ENCODE measurements at regions not wholly inside any gene's neighbourhood (a gene's known extent, or its start where the extent isn't known, plus 50 kb on each side); places are given as distances from the start of the nearest gene placed in this dataset.

- in situ Hi-C loops (cut with MboI; ENCODE audit: low sequenced_read_pairs): no loop called here
These were observed 381.4 kb downstream of the ACTL7B start for GRCh38 chr9:108474356-108474755.

DNA sequence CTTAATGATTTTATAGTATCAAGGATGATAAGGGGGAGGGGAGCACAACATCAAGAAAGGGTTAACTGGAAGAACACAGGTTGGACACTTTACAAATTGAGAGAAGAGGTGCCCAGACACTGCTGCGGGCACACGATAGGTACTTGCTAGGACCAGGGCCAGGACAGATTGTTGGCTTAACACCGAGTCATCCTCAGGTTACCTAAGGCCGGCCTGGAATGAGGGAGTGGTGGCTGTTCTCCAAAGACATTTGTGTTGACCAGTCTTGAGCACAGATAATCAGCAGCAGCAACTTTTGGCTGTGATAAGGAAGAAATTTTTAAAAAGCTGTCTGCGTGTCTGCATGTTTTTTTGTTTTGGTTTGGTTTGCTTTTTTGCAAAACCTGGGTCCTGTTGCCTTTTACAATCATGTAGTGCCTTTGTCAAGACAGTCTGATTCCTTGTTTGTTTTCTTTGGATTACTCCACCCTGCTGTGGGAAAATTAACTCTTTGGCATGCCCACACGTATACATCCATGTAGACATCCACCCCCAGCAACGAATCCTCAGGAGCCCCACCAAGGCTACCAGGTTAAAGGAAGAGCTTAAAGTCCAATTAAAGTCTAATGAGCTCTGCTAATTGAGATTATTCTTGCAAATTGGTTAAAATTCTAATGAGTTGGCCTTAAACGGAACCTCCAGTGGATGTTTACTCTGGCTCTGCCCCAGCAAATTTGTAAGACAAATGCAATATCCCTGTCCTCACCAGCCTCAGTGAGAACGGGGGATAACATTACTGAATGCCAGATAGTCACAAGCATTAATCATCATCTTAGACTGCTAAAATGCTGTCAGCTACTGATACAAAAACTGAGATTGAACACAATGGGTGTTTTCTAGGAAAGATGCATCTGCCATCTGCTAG, 382.3 kb downstream of the ACTL7B start:
- in situ Hi-C loops (cut with MboI; ENCODE audit: low sequenced_read_pairs): no loop called here

GRCh38 chr9:108469654-108470053, 386.1 kb downstream of the ACTL7B start:
- in situ Hi-C loops (cut with MboI; ENCODE audit: low sequenced_read_pairs): no loop called here

- in situ Hi-C loops (cut with MboI; ENCODE audit: low sequenced_read_pairs): no loop called here
These were observed 387.4 kb downstream of the ACTL7B start for GRCh38 chr9:108468364-108468763.

DNA sequence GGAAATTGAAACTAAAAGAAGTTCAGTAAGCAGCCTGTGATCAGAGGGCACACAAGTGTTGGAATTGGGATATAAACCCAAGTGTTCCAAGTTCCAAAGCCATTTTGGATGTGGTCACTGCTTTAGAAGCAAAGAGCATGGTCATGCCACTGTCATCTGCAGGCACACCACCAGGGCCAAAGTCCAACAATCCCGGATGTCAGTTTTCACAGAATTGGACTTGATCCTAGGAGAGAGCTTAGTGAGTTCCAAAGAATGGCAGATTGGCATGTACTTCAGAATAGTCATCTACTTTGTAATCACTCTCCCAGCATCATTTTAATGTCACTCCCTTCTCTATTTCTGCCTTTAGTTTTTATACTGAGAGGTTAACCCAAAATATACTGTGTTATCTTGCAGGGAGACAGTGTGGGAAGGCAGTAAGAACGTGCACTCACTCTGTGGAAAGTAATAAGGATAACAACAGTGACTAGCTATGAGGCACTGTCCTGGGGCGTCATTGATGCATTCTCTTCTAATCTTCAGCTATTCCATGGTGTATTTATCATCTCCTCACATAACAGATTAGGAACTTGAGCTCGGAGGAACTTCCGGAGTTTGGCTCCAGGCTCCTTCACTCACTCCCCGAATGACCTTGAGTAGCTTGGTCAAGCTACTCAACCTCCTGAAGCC, 388.0 kb downstream of the ACTL7B start:
- in situ Hi-C loops (cut with MboI; ENCODE audit: low sequenced_read_pairs): no loop called here

DNA sequence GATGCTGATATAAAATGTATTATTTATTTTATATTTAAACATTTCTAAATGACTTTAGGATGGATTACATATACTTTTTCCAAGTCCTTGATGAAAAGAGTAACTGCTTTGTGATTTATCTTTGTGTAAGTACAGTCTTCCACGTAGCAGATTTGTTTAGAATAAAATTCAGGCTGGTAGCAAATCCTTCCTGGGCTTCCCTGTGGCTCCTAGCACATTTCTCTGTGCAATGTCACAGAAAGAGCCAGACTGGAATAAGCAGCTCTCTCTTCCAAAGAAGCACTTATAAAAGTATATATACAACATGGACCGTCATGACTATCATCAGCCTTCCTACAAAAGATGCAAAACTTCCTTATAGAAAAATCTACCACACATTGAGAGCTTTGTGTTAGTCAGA, 388.6 kb downstream of the ACTL7B start:
- in situ Hi-C loops (cut with MboI; ENCODE audit: low sequenced_read_pairs): no loop called here

DNA sequence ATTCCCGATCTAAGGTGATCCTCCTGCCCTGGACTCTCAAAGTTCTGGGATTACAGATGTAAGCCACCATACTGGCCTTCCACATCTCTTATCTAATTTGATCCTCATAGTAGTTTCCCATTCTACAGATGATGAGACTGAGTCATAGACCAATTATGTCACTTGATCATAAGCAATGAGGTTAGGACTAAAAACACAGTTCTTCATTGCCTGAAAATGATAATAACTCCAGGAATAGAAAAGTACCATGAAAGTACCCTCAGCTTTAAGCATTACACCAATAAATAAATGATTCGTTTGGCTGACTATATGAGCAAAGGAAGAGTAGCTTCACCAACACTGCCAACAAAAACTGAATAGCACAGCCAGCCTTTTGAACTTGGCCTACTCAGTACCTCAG, 389.5 kb downstream of the ACTL7B start:
- in situ Hi-C loops (cut with MboI; ENCODE audit: low sequenced_read_pairs): no loop called here

DNA sequence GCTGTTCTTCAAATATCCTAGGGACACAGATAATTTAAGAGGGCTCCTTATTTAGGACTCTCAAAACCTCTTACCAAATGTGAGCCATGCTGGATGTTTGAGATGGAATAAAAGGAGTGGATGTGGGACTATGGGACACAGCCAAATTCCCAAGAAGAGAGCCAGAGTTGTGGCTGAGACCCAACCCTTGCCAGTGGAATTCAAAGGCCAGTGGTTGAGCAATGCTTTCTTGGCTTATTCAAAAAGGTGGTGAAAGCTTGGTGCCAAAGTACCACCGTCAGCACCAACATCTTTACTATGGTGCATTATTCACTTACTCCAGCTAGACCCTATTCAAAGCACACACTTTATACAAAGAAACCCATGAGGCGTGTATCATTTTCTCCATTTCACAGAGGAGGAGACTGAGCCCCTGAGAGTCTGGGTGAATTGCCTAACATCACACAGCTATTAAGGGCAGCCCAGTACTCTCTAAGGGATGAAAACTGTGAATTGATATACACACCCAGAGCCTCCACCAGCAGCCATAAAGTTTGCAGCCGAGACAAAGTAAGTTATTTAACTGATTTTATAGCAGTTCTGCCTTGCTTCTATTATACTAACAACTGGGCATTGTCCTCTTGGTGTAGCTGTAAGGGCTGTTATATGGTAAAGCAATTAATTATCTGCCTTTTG, 391.7 kb downstream of the ACTL7B start:
- in situ Hi-C loops (cut with MboI; ENCODE audit: low sequenced_read_pairs): no loop called here

DNA sequence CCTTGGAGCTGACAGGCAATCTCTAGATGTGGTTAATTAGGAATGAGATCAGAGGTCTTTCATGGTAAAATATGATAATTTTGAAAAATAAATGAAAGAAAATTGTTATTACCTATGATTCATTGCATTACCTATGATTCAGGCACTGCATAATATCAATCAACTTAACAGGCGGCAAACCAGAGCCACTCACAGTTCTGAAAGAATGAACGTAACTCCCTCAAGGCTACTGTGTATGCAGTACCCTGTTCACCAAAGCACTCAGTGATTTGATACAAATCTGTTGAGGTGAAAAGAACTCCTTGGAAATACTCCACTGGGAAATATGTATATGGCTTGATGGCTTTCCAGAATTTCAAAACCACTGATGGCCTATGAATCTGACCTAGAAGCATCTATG, 398.9 kb downstream of the ACTL7B start:
- in situ Hi-C loops (cut with MboI; ENCODE audit: low sequenced_read_pairs): no loop called here

GRCh38 chr9:108445431-108446071, 410.2 kb downstream of the ACTL7B start:
- in situ Hi-C loops (cut with MboI; ENCODE audit: low sequenced_read_pairs): no loop called here

DNA sequence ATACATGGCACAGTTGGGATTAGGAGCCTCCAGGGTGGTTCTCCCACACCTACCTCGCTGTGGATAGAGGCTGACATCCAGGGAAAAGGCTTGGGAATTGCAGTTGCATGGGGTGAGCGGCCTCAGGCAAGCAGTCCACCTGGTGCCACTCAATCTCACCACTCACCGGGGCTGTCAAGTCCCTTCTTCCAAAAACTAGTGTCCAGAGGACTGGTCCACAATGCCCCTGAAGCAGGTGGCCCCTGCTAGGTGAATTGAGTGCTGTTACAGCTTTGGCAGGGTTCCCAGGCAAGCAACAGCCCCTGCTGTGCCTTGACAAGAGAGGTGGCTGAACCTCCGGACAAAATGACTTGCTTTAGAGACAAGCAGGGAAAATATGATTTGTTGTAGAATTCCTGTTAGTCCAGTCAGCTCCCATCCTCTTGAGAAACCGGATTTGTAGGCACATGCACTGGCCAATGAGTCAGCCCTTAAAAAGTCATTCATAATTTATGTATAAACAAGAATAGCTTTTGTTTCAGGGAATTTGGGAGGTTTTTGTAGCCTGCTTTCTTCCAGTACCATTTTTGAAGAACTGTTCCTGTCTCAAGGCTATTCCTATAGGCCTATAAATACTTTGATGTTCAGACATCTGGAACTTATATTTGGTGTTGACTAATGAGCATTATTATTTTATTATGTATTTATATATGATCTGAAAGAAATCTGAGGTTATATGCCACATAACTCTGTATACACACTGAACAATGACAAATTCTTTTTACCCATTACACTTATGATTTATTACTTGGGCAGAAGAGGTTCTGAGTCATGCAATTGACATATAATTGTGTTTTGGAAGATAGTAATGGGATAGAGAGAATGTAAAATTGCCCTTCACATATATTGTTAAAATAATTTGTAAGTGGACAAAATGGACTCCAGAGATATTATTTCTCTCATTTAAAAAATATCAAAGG, 411.1 kb downstream of the ACTL7B start:
- in situ Hi-C loops (cut with MboI; ENCODE audit: low sequenced_read_pairs): no loop called here

- in situ Hi-C loops (cut with MboI; ENCODE audit: low sequenced_read_pairs): no loop called here
These were observed 412.0 kb downstream of the ACTL7B start for GRCh38 chr9:108443741-108444140.

GRCh38 chr9:108443019-108443633, 412.7 kb downstream of the ACTL7B start:
- in situ Hi-C loops (cut with MboI; ENCODE audit: low sequenced_read_pairs): no loop called here

DNA sequence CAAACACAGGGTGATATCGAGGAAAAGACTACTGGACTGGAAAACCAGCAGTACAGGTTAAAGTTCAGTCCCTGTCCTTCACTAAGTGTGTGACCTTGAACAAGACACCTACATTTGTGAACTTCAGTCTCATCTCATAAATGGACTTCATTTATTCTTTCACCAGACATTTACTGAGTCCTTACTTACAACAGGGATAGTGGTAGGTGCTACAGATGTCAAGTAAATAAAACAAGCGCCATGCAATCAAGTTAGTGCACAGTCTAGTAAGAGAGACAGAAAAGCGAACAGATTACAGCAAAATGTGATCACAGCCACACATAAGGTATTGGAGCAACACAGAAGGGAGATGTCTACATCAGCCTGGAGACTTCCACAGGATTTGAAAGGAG, 413.2 kb downstream of the ACTL7B start:
- in situ Hi-C loops (cut with MboI; ENCODE audit: low sequenced_read_pairs): no loop called here

DNA sequence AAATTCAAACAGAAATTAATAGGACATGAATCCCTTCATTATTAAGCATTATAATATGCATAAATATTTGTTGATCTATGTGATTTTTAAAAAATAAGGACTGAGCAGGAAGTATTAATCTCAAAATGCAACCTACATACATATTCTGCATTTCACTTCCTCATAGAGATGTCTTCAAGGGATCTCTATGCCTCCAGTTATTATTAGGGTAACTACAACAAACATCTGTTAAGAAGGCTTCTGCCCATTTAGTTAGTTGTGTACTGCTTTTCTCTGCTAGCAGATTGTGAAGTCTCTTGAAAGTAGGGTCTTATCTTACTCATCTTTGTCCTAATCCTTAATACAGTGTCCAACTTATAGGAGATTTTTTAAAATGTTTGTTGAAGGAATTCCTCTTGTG, 414.1 kb downstream of the ACTL7B start:
- in situ Hi-C loops (cut with MboI; ENCODE audit: low sequenced_read_pairs): no loop called here

DNA sequence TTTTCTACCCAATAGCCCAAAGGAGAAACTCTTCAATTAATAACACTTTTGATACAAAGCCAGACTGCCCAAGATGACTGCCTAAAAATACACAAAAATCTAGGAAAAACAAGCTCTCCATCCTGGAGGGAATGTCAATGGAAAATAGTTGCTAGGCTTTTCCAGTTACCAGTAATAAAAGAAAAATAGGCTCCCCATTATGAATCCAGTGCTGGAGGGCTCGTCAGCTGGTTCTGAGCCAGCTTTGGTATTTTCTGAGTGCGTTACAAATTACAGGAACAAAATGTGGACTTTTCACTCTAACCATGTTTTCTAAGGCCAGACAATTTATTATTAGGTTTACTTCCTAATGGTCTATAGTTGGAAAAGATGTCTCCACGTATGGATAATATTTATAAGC, 414.5 kb downstream of the ACTL7B start:
- in situ Hi-C loops (cut with MboI; ENCODE audit: low sequenced_read_pairs): no loop called here

- in situ Hi-C loops (cut with MboI; ENCODE audit: low sequenced_read_pairs): no loop called here
These were observed 415.8 kb downstream of the ACTL7B start for GRCh38 chr9:108439947-108440346.

DNA sequence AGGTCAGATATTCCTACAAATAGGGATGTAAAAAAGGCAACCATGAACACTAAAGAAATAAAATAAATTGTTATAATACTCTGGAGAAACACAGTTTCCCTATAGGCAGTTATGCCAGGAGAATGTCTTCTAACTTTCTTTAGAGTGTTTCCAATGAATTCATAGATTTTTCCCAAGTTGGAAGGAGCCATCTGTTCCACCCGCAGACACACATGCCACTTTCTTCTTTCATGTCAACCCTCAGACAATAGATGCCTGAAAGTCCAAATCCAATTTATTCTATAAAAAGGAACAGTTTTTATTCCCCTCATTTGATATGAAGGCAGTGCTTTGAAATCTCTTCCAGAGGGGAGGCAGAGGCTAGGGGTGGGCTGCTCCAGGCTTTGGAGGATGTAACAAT, 418.1 kb downstream of the ACTL7B start:
- in situ Hi-C loops (cut with MboI; ENCODE audit: low sequenced_read_pairs): no loop called here

DNA sequence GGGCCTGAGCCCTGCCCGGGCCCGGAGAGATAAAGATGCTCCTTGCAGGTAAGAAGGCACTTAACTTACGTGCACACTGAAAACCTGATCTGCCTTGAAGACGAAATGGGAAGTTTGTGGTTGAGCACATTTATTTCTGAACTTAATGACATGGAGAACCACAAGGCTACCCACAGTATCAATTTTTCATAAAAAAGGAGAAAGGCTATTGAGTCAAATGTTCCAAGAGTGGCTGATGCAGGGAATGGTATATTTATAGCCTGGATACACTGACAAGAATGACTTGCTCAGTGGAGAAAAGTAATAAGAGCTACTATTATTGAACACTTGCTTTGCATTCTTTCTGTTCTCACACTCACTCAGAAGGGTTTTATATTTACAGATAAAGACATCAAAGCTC, 419.3 kb downstream of the ACTL7B start:
- in situ Hi-C loops (cut with MboI; ENCODE audit: low sequenced_read_pairs): no loop called here

GRCh38 chr9:108434502-108434901, 421.3 kb downstream of the ACTL7B start:
- in situ Hi-C loops (cut with MboI; ENCODE audit: low sequenced_read_pairs): no loop called here
